Esophagus muscularis mucosa (tissue), 4 donors: ENCODE measurements at regions not wholly inside any gene's neighbourhood (a gene's known extent, or its start where the extent isn't known, plus 50 kb on each side); places are given as distances from the start of the nearest gene placed in this dataset.

ENCODE experiments used
- DNase-seq: peaks from one replicate; pipeline ENCODE4 v3.0.0-alpha.2; 2017; ENCODE audit errors: extremely low spot score
- H3K27ac ChIP-seq, 4 donors: fragments of 200-600 bp; sonication (generic); replicated peaks in 1 of 4; 1 replicate in 3 of 4; 2 replicates in 1 of 4; pipeline ENCODE4 v1.5.1; 2016 to 2019; ENCODE audit warnings: mild to moderate bottlenecking in 1 of 4
- H3K27me3 ChIP-seq, 4 donors: fragments of 200-600 bp; sonication (generic); one replicate each; pipeline versions ENCODE4 v1.5.1 to v1.6.0; 2016 to 2019
- H3K36me3 ChIP-seq, 4 donors: fragments of 200-600 bp; sonication (generic); one replicate each; pipeline ENCODE4 v1.5.1; 2016 to 2019
- H3K4me1 ChIP-seq, 4 donors: fragments of 200-600 bp; sonication (generic); one replicate each; pipeline ENCODE4 v1.5.1; 2016 to 2019
- H3K4me3 ChIP-seq, 4 donors: fragments of 200-600 bp; sonication (generic); 1 replicate in 2 of 4; 2 replicates in 2 of 4; pipeline ENCODE4 v1.5.1; 2016 to 2019; ENCODE audit warnings: mild to moderate bottlenecking in 4 of 4, moderate library complexity in 1 of 4
- H3K9me3 ChIP-seq, 4 donors: fragments of 200-600 bp; sonication (generic); 1 replicate in 3 of 4; 2 replicates in 1 of 4; pipeline ENCODE4 v1.5.1; 2016 to 2019
- CTCF ChIP-seq, 3 experiments: fragments of 200-600 bp in 2 of 3; fragments of 450-650 bp in 1 of 3; sonication (generic) in 2 of 3; IDR thresholded peaks; one replicate each; pipeline ENCODE4 v1.5.1; 2017 to 2019; ENCODE audit warnings: antibody characterized with exemption in 3 of 3, mild to moderate bottlenecking in 2 of 3, moderate library complexity in 1 of 3
- EP300 ChIP-seq: sonication (generic); formaldehyde crosslinking; IDR thresholded peaks from one replicate; pipeline ENCODE4 v1.6.1; 2017; ENCODE audit warnings: antibody characterized with exemption
- POLR2A ChIP-seq: fragments of 450-650 bp; IDR thresholded peaks from one replicate; pipeline ENCODE4 v1.6.1; 2017; ENCODE audit warnings: antibody characterized with exemption, moderate library complexity, mild to moderate bottlenecking, low read depth
- POLR2AphosphoS5 ChIP-seq, 2 donors: sonication (generic); formaldehyde crosslinking; IDR thresholded peaks; one replicate each; pipeline ENCODE4 v1.6.1; 2017; ENCODE audit warnings: antibody characterized with exemption in 2 of 2
- WGBS: methylation state at CpG from one replicate; pipeline ENCODE4 v1.1.5; 2018; 5-methylcytosine and 5-hydroxymethylcytosine counted together
- intact Hi-C: fragments of 100-400 bp; cut with DNase I; formaldehyde crosslinking; loops from one replicate; pipeline ENCODE4 v1.15.1; 2023

- no peak overlapping the region for H3K4me3 ChIP-seq
- no peaks in the 10 kb centered on the region for H3K36me3 ChIP-seq
- no peak for DNase-seq
- WGBS = 11% methylated on average over 5 of the region's 5 CpGs
- TF ChIP-seq EP300 (no peak), CTCF (IDR thresholded peaks at IDR 0.05) (peak; percentile 53 to 75 (median 63)), POLR2AphosphoS5 (IDR thresholded peaks at IDR 0.05) (no peak), POLR2A (no peak)
- intact Hi-C loops = loop anchor here (10.0 kb wide), 1 partner anchor 1058 kb away; no protein-coding TSS in a partner anchor
- no peak overlapping the region for H3K27ac ChIP-seq
- no peaks in the 10 kb centered on the region for H3K27me3 ChIP-seq
- H3K9me3 ChIP-seq = no peaks in the 10 kb centered on the region
- no peaks in the 10 kb centered on the region for H3K4me1 ChIP-seq
Observed at GRCh38 chr7:145036604-145037405, 201.0 kb upstream of the TPK1 start.

- 57% methylated on average over 5 of the region's 5 CpGs for WGBS
- H3K9me3 ChIP-seq = no peaks in the 10 kb centered on the region
- TF ChIP-seq CTCF (IDR thresholded peaks at IDR 0.05) (no peak), POLR2AphosphoS5 (IDR thresholded peaks at IDR 0.05) (no peak), EP300 (no peak), POLR2A (no peak)
- no peak overlapping the region for H3K4me3 ChIP-seq
- H3K36me3 ChIP-seq = no peaks in the 10 kb centered on the region
- no peaks in the 10 kb centered on the region for H3K4me1 ChIP-seq
- no peak for DNase-seq
- no peaks in the 10 kb centered on the region for H3K27me3 ChIP-seq
- H3K27ac ChIP-seq = no peak overlapping the region
- intact Hi-C loops = loop anchor here (10.0 kb wide), 1 partner anchor 1064 kb away; no protein-coding TSS in a partner anchor
Observed at GRCh38 chr7:145031162-145031561, 195.3 kb upstream of the TPK1 start.

- Histone ChIP-seq H3K4me3 (no peak overlapping the region), H3K36me3 (no peaks in the 10 kb centered on the region), H3K27me3 (no peaks in the 10 kb centered on the region), H3K27ac (no peak overlapping the region), H3K9me3 (no peaks in the 10 kb centered on the region), H3K4me1 (no peaks in the 10 kb centered on the region)
- intact Hi-C loops = loop anchor here (10.0 kb wide), 1 partner anchor 1064 kb away; no protein-coding TSS in a partner anchor
- TF ChIP-seq POLR2AphosphoS5 (IDR thresholded peaks at IDR 0.05) = no peak
- TF ChIP-seq CTCF (IDR thresholded peaks at IDR 0.05) = no peak
- TF ChIP-seq EP300 = no peak
- no peak for TF ChIP-seq POLR2A
- 85% methylated on average over 5 of the region's 5 CpGs for WGBS
- DNase-seq = no peak
Observed at GRCh38 chr7:145030754-145031153, 194.9 kb upstream of the TPK1 start.

GRCh38 chr7:145020454-145020853, 184.6 kb upstream of the TPK1 start:
- no peak overlapping the region for H3K27ac ChIP-seq
- no peaks in the 10 kb centered on the region for H3K9me3 ChIP-seq
- DNase-seq = no peak
- no peaks in the 10 kb centered on the region for H3K36me3 ChIP-seq
- no peaks in the 10 kb centered on the region for H3K27me3 ChIP-seq
- no peak for TF ChIP-seq CTCF (IDR thresholded peaks at IDR 0.05)
- no peak for TF ChIP-seq EP300
- TF ChIP-seq POLR2AphosphoS5 (IDR thresholded peaks at IDR 0.05) = no peak
- TF ChIP-seq POLR2A = no peak
- WGBS = 89% methylated on average over 3 of the region's 3 CpGs
- intact Hi-C loops = no loop called here
- no peak overlapping the region for H3K4me3 ChIP-seq
- no peaks in the 10 kb centered on the region for H3K4me1 ChIP-seq
